Endothelial cell of umbilical vein (primary cell): ENCODE measurements at regions not wholly inside any gene's neighbourhood (a gene's known extent, or its start where the extent isn't known, plus 50 kb on each side); places are given as distances from the start of the nearest gene placed in this dataset.

Experiments
- BruUV-seq: library from RNA; stranded (reverse); fragments of 400-500 nt; replicated peaks from 2 replicates; lab custom pipeline; 2021; lab: Mats Ljungman, UMichigan
- CTCF ChIA-PET: fragments of 300-600, 350-600 bp; sonication (Branson Sonifier 250); formaldehyde crosslinking; loops from one replicate; lab custom pipeline; 2021; ENCODE audit warnings: antibody characterized with exemption, inconsistent platforms; lab: Charles Lee
- POLR2A ChIA-PET: fragments of 300-600, 350-600 bp; sonication (Branson Sonifier 250); formaldehyde crosslinking; loops from one replicate; lab custom pipeline; 2021; ENCODE audit warnings: antibody characterized with exemption, inconsistent platforms; lab: Charles Lee
- DNase-seq: peaks from one replicate; pipeline ENCODE4 v3.0.0-alpha.2; 2011; ENCODE audit warnings: low read depth, low spot score
- FAIRE-seq: peaks from 2 replicates; lab custom pipeline; 2011; peaks lifted over from hg19 to GRCh38; lab: Jason Lieb, UNC
- H2AFZ ChIP-seq: 2 replicates; pipeline ENCODE4 v1.6.0; 2012; ENCODE audit warnings: low read depth, low read length, control low read depth, inconsistent platforms
- H3K27ac ChIP-seq: 2 replicates; pipeline ENCODE4 v1.5.1; 2011; ENCODE audit warnings: low read depth, mild to moderate bottlenecking, control low read depth, low read length, moderate library complexity; ENCODE audit not compliant: insufficient read depth
- H3K27me3 ChIP-seq, 2 experiments: 2 replicates each; pipeline versions ENCODE4 v1.6.0 to v1.6.1; 2011; ENCODE audit warnings: low read length in 2 of 2, mixed read lengths in 1 of 2; ENCODE audit not compliant: control insufficient read depth in 2 of 2, insufficient read depth in 2 of 2
- H3K36me3 ChIP-seq, 2 experiments: 2 replicates in 1 of 2; 3 replicates in 1 of 2; pipeline ENCODE4 v1.5.1; 2011; ENCODE audit warnings: low read length in 2 of 2, mild to moderate bottlenecking in 1 of 2, moderate library complexity in 1 of 2; ENCODE audit not compliant: control insufficient read depth in 2 of 2, insufficient read depth in 2 of 2; ENCODE audit errors: extremely low read depth in 1 of 2
- H3K4me1 ChIP-seq: 3 replicates; pipeline ENCODE4 v1.5.1; 2011; ENCODE audit warnings: mild to moderate bottlenecking, low read length; ENCODE audit not compliant: control insufficient read depth, insufficient read depth; ENCODE audit errors: extremely low read depth
- H3K4me2 ChIP-seq: 2 replicates; pipeline ENCODE4 v1.6.1; 2011; ENCODE audit warnings: low read length, control low read depth, mixed read lengths; ENCODE audit not compliant: insufficient read depth
- H3K4me3 ChIP-seq, 3 experiments: fragments of 200-600 bp in 1 of 3; sonication (generic), shearing (Covaris generic) in 1 of 3; replicated peaks in 1 of 3; 2 replicates each; pipeline ENCODE4 v1.5.1; 2011 to 2016; ENCODE audit warnings: control low read depth in 3 of 3, low read length in 3 of 3, mild to moderate bottlenecking in 2 of 3, inconsistent platforms in 1 of 3, low read depth in 1 of 3, moderate library complexity in 1 of 3; ENCODE audit not compliant: insufficient read depth in 1 of 3
- H3K79me2 ChIP-seq: 2 replicates; pipeline ENCODE4 v1.6.0; 2012; ENCODE audit warnings: low read length, inconsistent platforms; ENCODE audit not compliant: control insufficient read depth, insufficient read depth
- H3K9ac ChIP-seq: replicated peaks from 2 replicates; pipeline ENCODE3; 2011; ENCODE audit warnings: low read length, control low read depth; ENCODE audit not compliant: insufficient read depth; ENCODE audit errors: extremely low read depth
- H3K9me1 ChIP-seq: replicated peaks from 3 replicates; pipeline ENCODE4 v1.6.0; 2011; ENCODE audit warnings: mild to moderate bottlenecking, low read length; ENCODE audit not compliant: control insufficient read depth, insufficient read depth; ENCODE audit errors: extremely low read depth
- H3K9me3 ChIP-seq: replicated peaks from 2 replicates; pipeline ENCODE4 v1.5.1; 2012; ENCODE audit warnings: low read length, inconsistent platforms; ENCODE audit not compliant: control insufficient read depth, insufficient read depth
- H4K20me1 ChIP-seq: replicated peaks from 2 replicates; pipeline ENCODE3; 2011; ENCODE audit warnings: mild to moderate bottlenecking, low read length; ENCODE audit not compliant: control insufficient read depth, insufficient read depth; ENCODE audit errors: extremely low read depth
- CTCF ChIP-seq, 2 donors: IDR thresholded peaks; 1 replicate in 1 of 2; 2 replicates in 1 of 2; pipeline ENCODE4 v1.5.1; 2011; ENCODE audit warnings: low read length in 2 of 2, mild to moderate bottlenecking in 2 of 2, moderate library complexity in 2 of 2, control low read depth in 1 of 2, inconsistent platforms in 1 of 2, low read depth in 1 of 2; ENCODE audit not compliant: insufficient read depth in 1 of 2; ENCODE audit errors: extremely low read depth in 1 of 2
- EZH2 ChIP-seq: IDR thresholded peaks from 2 replicates; pipeline ENCODE4 v1.6.1; 2012; ENCODE audit warnings: borderline replicate concordance, low read depth, mild to moderate bottlenecking, moderate library complexity, low read length, inconsistent platforms; ENCODE audit not compliant: severe bottlenecking
- FOS ChIP-seq: IDR thresholded peaks from 2 replicates; pipeline ENCODE4 v1.6.1; 2011; ENCODE audit warnings: mild to moderate bottlenecking, low read length, moderate library complexity, borderline replicate concordance; ENCODE audit not compliant: insufficient read depth
- GATA2 ChIP-seq: IDR thresholded peaks from 2 replicates; pipeline ENCODE4 v1.7.0; 2011; ENCODE audit warnings: low read depth, mild to moderate bottlenecking, moderate library complexity, mixed read lengths, low read length; ENCODE audit not compliant: insufficient read length, insufficient read depth
- JUN ChIP-seq: IDR thresholded peaks from 2 replicates; pipeline ENCODE4 v1.6.1; 2011; ENCODE audit warnings: borderline replicate concordance, low read depth; ENCODE audit not compliant: insufficient read length, insufficient read depth
- MAX ChIP-seq: IDR thresholded peaks from 2 replicates; pipeline ENCODE4 v1.6.1; 2011; ENCODE audit not compliant: insufficient read depth, insufficient read length
- MYC ChIP-seq: IDR thresholded peaks from one replicate; pipeline ENCODE4 v1.6.1; 2011; ENCODE audit warnings: mild to moderate bottlenecking, low read depth, low read length
- POLR2A ChIP-seq: IDR thresholded peaks from 2 replicates; pipeline ENCODE4 v1.6.1; 2012; ENCODE audit warnings: low read depth, mild to moderate bottlenecking, control low read depth, low read length
- POLR2AphosphoS5 ChIP-seq: IDR thresholded peaks from 2 replicates; pipeline ENCODE4 v1.6.1; 2012; ENCODE audit warnings: low read depth, mild to moderate bottlenecking, control low read depth, low read length, moderate library complexity; ENCODE audit not compliant: insufficient read depth
- dilution Hi-C: fragments of 300-500 bp; cut with MboI; formaldehyde crosslinking; loops from one replicate; pipeline ENCODE4 v1.15.0; 2019; ENCODE audit warnings: low sequenced_read_pairs; ENCODE audit not compliant: extremely low pct_ligation_motif_present
- intact Hi-C: fragments of 100-400 bp; cut with micrococcal nuclease; formaldehyde crosslinking; loops from one replicate; pipeline ENCODE4 v1.10.0; 2022

GRCh38 chr4:114296126-114296525, 302.5 kb upstream of the UGT8 start:
- CTCF ChIA-PET = interaction anchor here (1.0 kb wide), 1 partner anchor 37 kb away, joined by 3 read pairs; no protein-coding TSS in a partner anchor
- BruUV-seq = no TSS peak
- Histone ChIP-seq H3K79me2 (no peaks in the 10 kb centered on the region), H3K4me3 (no peak overlapping the region), H3K4me2 (no peak overlapping the region), H3K4me1 (no peaks in the 10 kb centered on the region), H3K9ac (no peak overlapping the region), H4K20me1 (no peaks in the 10 kb centered on the region), H3K27me3 (no peaks in the 10 kb centered on the region), H2AFZ (no peak overlapping the region), H3K36me3 (no peaks in the 10 kb centered on the region), H3K9me1 (no peaks in the 10 kb centered on the region), H3K9me3 (no peaks in the 10 kb centered on the region), H3K27ac (no peak overlapping the region)
- intact Hi-C loops = no loop called here
- FAIRE-seq = no peak
- dilution Hi-C loops = no loop called here
- TF ChIP-seq CTCF (IDR thresholded peaks at IDR 0.05; ENCODE audit: extremely low read depth in 1 of 2, insufficient read depth in 1 of 2, low read depth in 1 of 2, low read length in 2 of 2) (no peak), JUN (no peak), POLR2AphosphoS5 (no peak), GATA2 (no peak), MAX (no peak), POLR2A (no peak), MYC (no peak), EZH2 (no peak), FOS (no peak)
- DNase-seq = no peak
- POLR2A ChIA-PET = no interaction called here
